Lung (tissue), 11 donors: ENCODE measurements at regions not wholly inside any gene's neighbourhood (a gene's known extent, or its start where the extent isn't known, plus 50 kb on each side); places are given as distances from the start of the nearest gene placed in this dataset.

Source experiments
- ATAC-seq: fragments of 200-7000 bp; cut with Tn5 transposase; one replicate; pipeline ENCODE4 v1.9.1; 2020; ENCODE audit warnings: moderate number of reproducible peaks; ENCODE audit not compliant: insufficient read depth, low FRiP score
- DNase-seq, 3 donors: peaks; one replicate each; pipeline ENCODE4 v3.0.0-alpha.2; 2013 to 2017
- H3K27ac ChIP-seq, 2 donors: one replicate each; pipeline ENCODE4 v1.5.1; 2013; ENCODE audit warnings: mild to moderate bottlenecking in 2 of 2, moderate library complexity in 2 of 2, control low read depth in 1 of 2, inconsistent platforms in 1 of 2, low read depth in 1 of 2, low read length in 1 of 2
- H3K27me3 ChIP-seq, 3 donors: one replicate each; pipeline ENCODE4 v1.5.1; 2013; ENCODE audit warnings: low read length in 2 of 3; ENCODE audit not compliant: control insufficient read depth in 3 of 3, insufficient read depth in 3 of 3
- H3K36me3 ChIP-seq, 4 donors: one replicate each; pipeline ENCODE4 v1.5.1; 2013; ENCODE audit warnings: low read length in 4 of 4, mild to moderate bottlenecking in 1 of 4, moderate library complexity in 1 of 4; ENCODE audit not compliant: control insufficient read depth in 4 of 4, insufficient read depth in 4 of 4
- H3K4me1 ChIP-seq, 5 donors: one replicate each; pipeline ENCODE4 v1.5.1; 2013; ENCODE audit warnings: low read length in 5 of 5, mild to moderate bottlenecking in 2 of 5, moderate library complexity in 1 of 5; ENCODE audit not compliant: control insufficient read depth in 5 of 5, insufficient read depth in 5 of 5
- H3K4me3 ChIP-seq: one replicate; pipeline ENCODE4 v1.5.1; 2013; ENCODE audit warnings: mild to moderate bottlenecking, control low read depth, moderate library complexity
- H3K9ac ChIP-seq, 2 donors: one replicate each; pipeline ENCODE4 v1.5.1; 2013; ENCODE audit warnings: low read length in 2 of 2, control low read depth in 1 of 2; ENCODE audit not compliant: insufficient read depth in 1 of 2
- H3K9me3 ChIP-seq, 4 donors: one replicate each; pipeline ENCODE4 v1.5.1; 2013; ENCODE audit warnings: low read length in 3 of 4, mild to moderate bottlenecking in 1 of 4, moderate library complexity in 1 of 4; ENCODE audit not compliant: control insufficient read depth in 4 of 4, insufficient read depth in 3 of 4
- CTCF ChIP-seq: IDR thresholded peaks from 2 replicates; pipeline ENCODE4 v1.5.1; 2012; ENCODE audit warnings: mild to moderate bottlenecking; ENCODE audit errors: control extremely low read depth, extremely low read depth
- WGBS, 2 donors: extraction: QIAGEN DNeasy Blood & Tissue Kit; methylation state at CpG; one replicate each; pipeline ENCODE4 v1.1.7; 2013; 5-methylcytosine and 5-hydroxymethylcytosine counted together
- donor health status: control.
- donor health status: control.
- donor health status: Bipolar disorder and iron deficiency.
- donor health status: healthy.
- donor health status: DM: yes; HTN: yes; CAD: no.

- TF ChIP-seq CTCF: no peak
- Histone ChIP-seq H3K9me3 (peaks cover 0 to 2% (median 0%) of the 10 kb centered on the region in 4 donors), H3K9ac (no peak overlapping the region), H3K27me3 (no peaks in the 10 kb centered on the region), H3K36me3 (no peaks in the 10 kb centered on the region), H3K4me3 (no peak overlapping the region), H3K27ac (no peak overlapping the region), H3K4me1 (no peaks in the 10 kb centered on the region)
- DNase-seq: no peak
- WGBS, 2 donors: 93 to 97% methylated on average over 4 of the region's 4 CpGs
- ATAC-seq: no peak
Observed at GRCh38 chr12:11535127-11535526, 114.3 kb upstream of the ETV6 start.

GRCh38 chr12:11539156-11539555 lies 110.3 kb upstream of the ETV6 start:
- no peak for DNase-seq
- Histone ChIP-seq H3K36me3 (no peaks in the 10 kb centered on the region), H3K9me3 (no peaks in the 10 kb centered on the region), H3K27me3 (no peaks in the 10 kb centered on the region), H3K27ac (no peak overlapping the region), H3K4me3 (no peak overlapping the region), H3K4me1 (peaks cover 0 to 10% (median 4%) of the 10 kb centered on the region in 5 donors), H3K9ac (no peak overlapping the region)
- ATAC-seq: no peak
- no peak for TF ChIP-seq CTCF
- WGBS, 2 donors: 87 to 91% methylated on average over 3 of the region's 3 CpGs

- 88 to 94% methylated on average over 2 of the region's 2 CpGs for WGBS, 2 donors
- Histone ChIP-seq H3K4me1 (peaks cover 0 to 10% (median 4%) of the 10 kb centered on the region in 5 donors), H3K36me3 (no peaks in the 10 kb centered on the region), H3K9me3 (no peaks in the 10 kb centered on the region), H3K9ac (no peak overlapping the region), H3K27ac (no peak overlapping the region), H3K4me3 (no peak overlapping the region), H3K27me3 (no peaks in the 10 kb centered on the region)
- TF ChIP-seq CTCF: no peak
- peak; percentile 27 for ATAC-seq
- DNase-seq: no peak
Observed at GRCh38 chr12:11540156-11540555, 109.3 kb upstream of the ETV6 start.

- no peak for ATAC-seq
- no peak overlapping the region for H3K9ac ChIP-seq
- no peak overlapping the region for H3K27ac ChIP-seq
- TF ChIP-seq CTCF: no peak
- H3K4me3 ChIP-seq: no peak overlapping the region
- H3K4me1 ChIP-seq: peaks cover 0 to 15% (median 7%) of the 10 kb centered on the region in 5 donors
- no peaks in the 10 kb centered on the region for H3K36me3 ChIP-seq
- peak in 1 of 3 donors; percentile 38 for DNase-seq
- H3K27me3 ChIP-seq: no peaks in the 10 kb centered on the region
- WGBS, 2 donors: 47 to 59% methylated on average over 9 of the region's 9 CpGs
- no peaks in the 10 kb centered on the region for H3K9me3 ChIP-seq
Observed at GRCh38 chr12:11540615-11541310, 108.7 kb upstream of the ETV6 start.
